H1 (cell line): ENCODE measurements at regions not wholly inside any gene's neighbourhood (a gene's known extent, or its start where the extent isn't known, plus 50 kb on each side); places are given as distances from the start of the nearest gene placed in this dataset.

Experiments used
- TF ChIP-seq, protein P1 (sequence below): fragments of 300-600 bp; sonication (generic); IDR thresholded peaks from 2 replicates; pipeline ENCODE4 v1.7.1; 2012; ENCODE audit warnings: low read length, moderate library complexity, mild to moderate bottlenecking, inconsistent platforms; ENCODE audit not compliant: insufficient replicate concordance

DNA sequence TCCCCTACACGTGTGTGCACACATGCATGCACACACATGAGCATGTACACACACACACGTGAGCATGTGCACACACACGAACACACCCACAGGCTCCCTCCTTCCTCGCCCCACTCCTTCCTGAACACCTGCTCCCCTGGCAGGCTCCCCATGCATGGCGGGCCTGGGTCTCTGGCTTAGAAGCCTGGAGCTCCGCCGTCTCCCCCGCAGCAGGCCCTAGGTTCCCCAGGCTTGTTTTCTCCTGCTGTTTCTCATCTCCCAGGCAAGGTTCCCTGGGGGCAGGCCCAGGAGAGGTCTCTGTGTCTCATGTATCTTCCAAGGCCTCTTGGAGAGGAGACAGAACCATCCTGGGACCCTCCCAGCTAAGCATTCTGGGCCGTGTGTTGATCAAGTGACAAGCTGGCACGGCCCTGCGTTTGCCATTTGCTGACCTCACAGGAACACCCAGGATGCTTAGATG lies 202.3 kb upstream of the CIBAR2 start (continued):
- TF ChIP-seq, protein P1, sequence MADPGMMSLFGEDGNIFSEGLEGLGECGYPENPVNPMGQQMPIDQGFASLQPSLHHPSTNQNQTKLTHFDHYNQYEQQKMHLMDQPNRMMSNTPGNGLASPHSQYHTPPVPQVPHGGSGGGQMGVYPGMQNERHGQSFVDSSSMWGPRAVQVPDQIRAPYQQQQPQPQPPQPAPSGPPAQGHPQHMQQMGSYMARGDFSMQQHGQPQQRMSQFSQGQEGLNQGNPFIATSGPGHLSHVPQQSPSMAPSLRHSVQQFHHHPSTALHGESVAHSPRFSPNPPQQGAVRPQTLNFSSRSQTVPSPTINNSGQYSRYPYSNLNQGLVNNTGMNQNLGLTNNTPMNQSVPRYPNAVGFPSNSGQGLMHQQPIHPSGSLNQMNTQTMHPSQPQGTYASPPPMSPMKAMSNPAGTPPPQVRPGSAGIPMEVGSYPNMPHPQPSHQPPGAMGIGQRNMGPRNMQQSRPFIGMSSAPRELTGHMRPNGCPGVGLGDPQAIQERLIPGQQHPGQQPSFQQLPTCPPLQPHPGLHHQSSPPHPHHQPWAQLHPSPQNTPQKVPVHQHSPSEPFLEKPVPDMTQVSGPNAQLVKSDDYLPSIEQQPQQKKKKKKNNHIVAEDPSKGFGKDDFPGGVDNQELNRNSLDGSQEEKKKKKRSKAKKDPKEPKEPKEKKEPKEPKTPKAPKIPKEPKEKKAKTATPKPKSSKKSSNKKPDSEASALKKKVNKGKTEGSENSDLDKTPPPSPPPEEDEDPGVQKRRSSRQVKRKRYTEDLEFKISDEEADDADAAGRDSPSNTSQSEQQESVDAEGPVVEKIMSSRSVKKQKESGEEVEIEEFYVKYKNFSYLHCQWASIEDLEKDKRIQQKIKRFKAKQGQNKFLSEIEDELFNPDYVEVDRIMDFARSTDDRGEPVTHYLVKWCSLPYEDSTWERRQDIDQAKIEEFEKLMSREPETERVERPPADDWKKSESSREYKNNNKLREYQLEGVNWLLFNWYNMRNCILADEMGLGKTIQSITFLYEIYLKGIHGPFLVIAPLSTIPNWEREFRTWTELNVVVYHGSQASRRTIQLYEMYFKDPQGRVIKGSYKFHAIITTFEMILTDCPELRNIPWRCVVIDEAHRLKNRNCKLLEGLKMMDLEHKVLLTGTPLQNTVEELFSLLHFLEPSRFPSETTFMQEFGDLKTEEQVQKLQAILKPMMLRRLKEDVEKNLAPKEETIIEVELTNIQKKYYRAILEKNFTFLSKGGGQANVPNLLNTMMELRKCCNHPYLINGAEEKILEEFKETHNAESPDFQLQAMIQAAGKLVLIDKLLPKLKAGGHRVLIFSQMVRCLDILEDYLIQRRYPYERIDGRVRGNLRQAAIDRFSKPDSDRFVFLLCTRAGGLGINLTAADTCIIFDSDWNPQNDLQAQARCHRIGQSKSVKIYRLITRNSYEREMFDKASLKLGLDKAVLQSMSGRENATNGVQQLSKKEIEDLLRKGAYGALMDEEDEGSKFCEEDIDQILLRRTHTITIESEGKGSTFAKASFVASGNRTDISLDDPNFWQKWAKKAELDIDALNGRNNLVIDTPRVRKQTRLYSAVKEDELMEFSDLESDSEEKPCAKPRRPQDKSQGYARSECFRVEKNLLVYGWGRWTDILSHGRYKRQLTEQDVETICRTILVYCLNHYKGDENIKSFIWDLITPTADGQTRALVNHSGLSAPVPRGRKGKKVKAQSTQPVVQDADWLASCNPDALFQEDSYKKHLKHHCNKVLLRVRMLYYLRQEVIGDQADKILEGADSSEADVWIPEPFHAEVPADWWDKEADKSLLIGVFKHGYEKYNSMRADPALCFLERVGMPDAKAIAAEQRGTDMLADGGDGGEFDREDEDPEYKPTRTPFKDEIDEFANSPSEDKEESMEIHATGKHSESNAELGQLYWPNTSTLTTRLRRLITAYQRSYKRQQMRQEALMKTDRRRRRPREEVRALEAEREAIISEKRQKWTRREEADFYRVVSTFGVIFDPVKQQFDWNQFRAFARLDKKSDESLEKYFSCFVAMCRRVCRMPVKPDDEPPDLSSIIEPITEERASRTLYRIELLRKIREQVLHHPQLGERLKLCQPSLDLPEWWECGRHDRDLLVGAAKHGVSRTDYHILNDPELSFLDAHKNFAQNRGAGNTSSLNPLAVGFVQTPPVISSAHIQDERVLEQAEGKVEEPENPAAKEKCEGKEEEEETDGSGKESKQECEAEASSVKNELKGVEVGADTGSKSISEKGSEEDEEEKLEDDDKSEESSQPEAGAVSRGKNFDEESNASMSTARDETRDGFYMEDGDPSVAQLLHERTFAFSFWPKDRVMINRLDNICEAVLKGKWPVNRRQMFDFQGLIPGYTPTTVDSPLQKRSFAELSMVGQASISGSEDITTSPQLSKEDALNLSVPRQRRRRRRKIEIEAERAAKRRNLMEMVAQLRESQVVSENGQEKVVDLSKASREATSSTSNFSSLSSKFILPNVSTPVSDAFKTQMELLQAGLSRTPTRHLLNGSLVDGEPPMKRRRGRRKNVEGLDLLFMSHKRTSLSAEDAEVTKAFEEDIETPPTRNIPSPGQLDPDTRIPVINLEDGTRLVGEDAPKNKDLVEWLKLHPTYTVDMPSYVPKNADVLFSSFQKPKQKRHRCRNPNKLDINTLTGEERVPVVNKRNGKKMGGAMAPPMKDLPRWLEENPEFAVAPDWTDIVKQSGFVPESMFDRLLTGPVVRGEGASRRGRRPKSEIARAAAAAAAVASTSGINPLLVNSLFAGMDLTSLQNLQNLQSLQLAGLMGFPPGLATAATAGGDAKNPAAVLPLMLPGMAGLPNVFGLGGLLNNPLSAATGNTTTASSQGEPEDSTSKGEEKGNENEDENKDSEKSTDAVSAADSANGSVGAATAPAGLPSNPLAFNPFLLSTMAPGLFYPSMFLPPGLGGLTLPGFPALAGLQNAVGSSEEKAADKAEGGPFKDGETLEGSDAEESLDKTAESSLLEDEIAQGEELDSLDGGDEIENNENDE = no peak
